B cell (primary cell): ENCODE measurements at regions not wholly inside any gene's neighbourhood (a gene's known extent, or its start where the extent isn't known, plus 50 kb on each side); places are given as distances from the start of the nearest gene placed in this dataset.

Experiments
- ATAC-seq: fragments of 200-7000 bp; cut with Tn5 transposase; one replicate; pipeline ENCODE4 v1.10.0; 2021; ENCODE audit warnings: low read depth, mild to moderate bottlenecking, moderate number of reproducible peaks, moderate library complexity
- CTCF ChIA-PET: fragments of 350-600 bp; sonication (Branson Sonifier 250); formaldehyde crosslinking; loops from one replicate; lab custom pipeline; 2021; ENCODE audit warnings: antibody characterized with exemption, inconsistent platforms; lab: Charles Lee
- POLR2A ChIA-PET: fragments of 350-600 bp; sonication (Branson Sonifier 250); formaldehyde crosslinking; loops from one replicate; lab custom pipeline; 2021; ENCODE audit warnings: antibody characterized with exemption; lab: Charles Lee
- DNase-seq: peaks from one replicate; pipeline ENCODE4 v3.0.0; 2013
- H2AFZ ChIP-seq: 2 replicates; pipeline ENCODE4 v1.6.1; 2012; ENCODE audit warnings: mild to moderate bottlenecking, low read depth, low read length; ENCODE audit not compliant: insufficient read depth, poor library complexity, severe bottlenecking
- H3K27ac ChIP-seq, 2 donors: 1 replicate in 1 of 2; 2 replicates in 1 of 2; pipeline ENCODE4 v1.5.1; 2012 to 2013; ENCODE audit warnings: low read length in 2 of 2, mild to moderate bottlenecking in 2 of 2, moderate library complexity in 1 of 2
- H3K27me3 ChIP-seq, 4 experiments: fragments of 200-600 bp in 1 of 4; sonication (generic) in 1 of 4; replicated peaks in 1 of 4; 1 replicate in 2 of 4; 2 replicates in 2 of 4; pipeline versions ENCODE4 v1.6.1 to v1.7.0; 2013 to 2016; ENCODE audit warnings: low read length in 3 of 4, mild to moderate bottlenecking in 2 of 4, mixed read lengths in 1 of 4, moderate library complexity in 1 of 4; ENCODE audit not compliant: insufficient read depth in 4 of 4, control insufficient read depth in 3 of 4; ENCODE audit errors: control extremely low read depth in 1 of 4
- H3K36me3 ChIP-seq, 2 experiments: replicated peaks in 1 of 2; 1 replicate in 1 of 2; 2 replicates in 1 of 2; pipeline versions ENCODE4 v1.6.1 to v1.7.1; 2013; ENCODE audit warnings: low read length in 1 of 2; ENCODE audit not compliant: insufficient read depth in 2 of 2, control insufficient read depth in 1 of 2; ENCODE audit errors: control extremely low read depth in 1 of 2, extremely low read depth in 1 of 2
- H3K4me1 ChIP-seq, 2 donors: fragments of 200-600 bp in 1 of 2; sonication (generic) in 1 of 2; 1 replicate in 1 of 2; 2 replicates in 1 of 2; pipeline versions ENCODE4 v1.5.1 to v1.6.1; 2013 to 2017; ENCODE audit warnings: low read length in 2 of 2; ENCODE audit not compliant: control insufficient read depth in 2 of 2, insufficient read depth in 2 of 2
- H3K4me2 ChIP-seq: replicated peaks from 2 replicates; pipeline ENCODE3; 2012; ENCODE audit warnings: mild to moderate bottlenecking, low read depth, low read length; ENCODE audit not compliant: poor library complexity, severe bottlenecking
- H3K4me3 ChIP-seq, 5 experiments: fragments of 200-600 bp in 1 of 5; sonication (generic) in 1 of 5; 1 replicate in 3 of 5; 2 replicates in 2 of 5; pipeline versions ENCODE4 v1.5.1 to v1.7.0; 2011 to 2016; ENCODE audit warnings: low read length in 4 of 5, mild to moderate bottlenecking in 4 of 5, low read depth in 2 of 5, control low read depth in 1 of 5, moderate library complexity in 1 of 5; ENCODE audit not compliant: insufficient read depth in 1 of 5; ENCODE audit errors: control extremely low read depth in 1 of 5, extremely low read depth in 1 of 5
- H3K79me2 ChIP-seq: fragments of 200-600 bp; sonication (generic); one replicate; pipeline ENCODE4 v1.6.0; 2016; ENCODE audit warnings: low read length; ENCODE audit not compliant: control insufficient read depth, insufficient read depth
- H3K9ac ChIP-seq: fragments of 200-600 bp; sonication (generic); 2 replicates; pipeline ENCODE4 v1.6.1; 2017; ENCODE audit warnings: mild to moderate bottlenecking, low read length, moderate library complexity
- H3K9me3 ChIP-seq, 3 donors: one replicate each; pipeline versions ENCODE4 v1.6.1 to v1.7.1; 2013; ENCODE audit warnings: low read length in 2 of 3; ENCODE audit not compliant: control insufficient read depth in 2 of 3, insufficient read depth in 1 of 3; ENCODE audit errors: control extremely low read depth in 1 of 3
- H4K20me1 ChIP-seq: 2 replicates; pipeline ENCODE4 v1.6.0; 2012; ENCODE audit warnings: mild to moderate bottlenecking, low read length; ENCODE audit not compliant: insufficient read depth, control insufficient read depth, poor library complexity, severe bottlenecking
- H3K27ac Mint-ChIP-seq: one replicate; pipeline ENCODE4 v1.8.0; 2021; ENCODE audit warnings: mixed read lengths
- H3K27me3 Mint-ChIP-seq: one replicate; pipeline ENCODE4 v1.8.0; 2021; ENCODE audit warnings: mixed read lengths
- H3K4me1 Mint-ChIP-seq: one replicate; pipeline ENCODE4 v1.8.0; 2021; ENCODE audit warnings: mixed read lengths
- H3K4me3 Mint-ChIP-seq: one replicate; pipeline ENCODE4 v1.8.0; 2021; ENCODE audit warnings: mixed read lengths
- H3K9me3 Mint-ChIP-seq: one replicate; pipeline ENCODE4 v1.8.0; 2022; ENCODE audit warnings: mixed read lengths; ENCODE audit not compliant: insufficient read depth
- CTCF ChIP-seq: fragments of 200-600 bp; IDR thresholded peaks from one replicate; pipeline ENCODE4 v1.8.0; 2022; ENCODE audit warnings: antibody characterized with exemption, mild to moderate bottlenecking
- EZH2 ChIP-seq: IDR thresholded peaks from 2 replicates; pipeline ENCODE4 v1.6.1; 2012; ENCODE audit warnings: borderline replicate concordance, low read depth, mild to moderate bottlenecking, moderate library complexity, low read length; ENCODE audit not compliant: insufficient read depth, poor library complexity, severe bottlenecking
- WGBS: methylation state at CpG from one replicate; pipeline ENCODE4 v1.1.5; 2013; ENCODE audit warnings: missing lambda C conversion rate; ENCODE audit not compliant: insufficient coverage; 5-methylcytosine and 5-hydroxymethylcytosine counted together
- intact Hi-C: fragments of 100-400 bp; cut with micrococcal nuclease; formaldehyde crosslinking; loops from one replicate; pipeline ENCODE4 v1.10.0; 2022

- whole genome bisulfite sequencing, result 62% methylated on average over 4 of the region's 5 CpGs
- Histone ChIP-seq H3K9me3 (no peaks in the 10 kb centered on the region), H2AFZ (no peak overlapping the region), H3K4me1 (no peaks in the 10 kb centered on the region), H3K36me3 (no peaks in the 10 kb centered on the region), H3K4me2 (no peak overlapping the region), H3K9ac (no peak overlapping the region), H4K20me1 (no peaks in the 10 kb centered on the region), H3K79me2 (no peaks in the 10 kb centered on the region), H3K27me3 (no peaks in the 10 kb centered on the region), H3K4me3 (no peak overlapping the region), H3K27ac (no peak overlapping the region)
- no peak overlapping the region for H3K4me3 Mint-ChIP-seq
- H3K27me3 Mint-ChIP-seq, result no peaks in the 10 kb centered on the region
- ATAC-seq (no peak), DNase-seq (no peak)
- H3K27ac Mint-ChIP-seq, result no peak overlapping the region
- POLR2A ChIA-PET, result no interaction called here
- no peaks in the 10 kb centered on the region for H3K9me3 Mint-ChIP-seq
- H3K4me1 Mint-ChIP-seq, result no peaks in the 10 kb centered on the region
- CTCF ChIA-PET, result interaction anchor here (0.7 to 1.1 kb wide), 2 partner anchors 109 to 421 kb away, joined by 3 to 6 read pairs; no protein-coding TSS in a partner anchor
- intact Hi-C loops, result no loop called here
- TF ChIP-seq CTCF (no peak), EZH2 (no peak)
Observed at GRCh38 chr3:27568393-27568792, 84.2 kb upstream of the SLC4A7 start.

GRCh38 chr3:27567251-27567650 is 83.1 kb upstream of the SLC4A7 start:
- no peaks in the 10 kb centered on the region for H3K9me3 ChIP-seq
- no peak overlapping the region for H2AFZ ChIP-seq
- CTCF ChIA-PET, result no interaction called here
- intact Hi-C loops, result no loop called here
- ATAC-seq (no peak), DNase-seq (no peak)
- WGBS, result no CpG with 5 or more reads among the region's 1 CpG
- POLR2A ChIA-PET, result no interaction called here
- no peaks in the 10 kb centered on the region for H3K27me3 ChIP-seq
- Mint-ChIP-seq H3K4me1 (no peaks in the 10 kb centered on the region), H3K9me3 (no peaks in the 10 kb centered on the region), H3K4me3 (no peak overlapping the region), H3K27ac (no peak overlapping the region), H3K27me3 (no peaks in the 10 kb centered on the region)
- no peaks in the 10 kb centered on the region for H4K20me1 ChIP-seq
- no peaks in the 10 kb centered on the region for H3K79me2 ChIP-seq
- H3K36me3 ChIP-seq, result no peaks in the 10 kb centered on the region
- no peak overlapping the region for H3K9ac ChIP-seq
- TF ChIP-seq CTCF, result no peak
- no peak for TF ChIP-seq EZH2
- H3K4me1 ChIP-seq, result no peaks in the 10 kb centered on the region
- no peak overlapping the region for H3K27ac ChIP-seq
- H3K4me3 ChIP-seq, result no peak overlapping the region
- H3K4me2 ChIP-seq, result no peak overlapping the region
